ENCODE measurements at regions not wholly inside any gene's neighbourhood (a gene's known extent, or its start where the extent isn't known, plus 50 kb on each side); places are given as distances from the start of the nearest gene placed in this dataset.
"Not testable (repeated sequence)": the region's sequence is repeated elsewhere in the genome, so short reads cannot be mapped to it uniquely, and the experiment has no call there.

DNA sequence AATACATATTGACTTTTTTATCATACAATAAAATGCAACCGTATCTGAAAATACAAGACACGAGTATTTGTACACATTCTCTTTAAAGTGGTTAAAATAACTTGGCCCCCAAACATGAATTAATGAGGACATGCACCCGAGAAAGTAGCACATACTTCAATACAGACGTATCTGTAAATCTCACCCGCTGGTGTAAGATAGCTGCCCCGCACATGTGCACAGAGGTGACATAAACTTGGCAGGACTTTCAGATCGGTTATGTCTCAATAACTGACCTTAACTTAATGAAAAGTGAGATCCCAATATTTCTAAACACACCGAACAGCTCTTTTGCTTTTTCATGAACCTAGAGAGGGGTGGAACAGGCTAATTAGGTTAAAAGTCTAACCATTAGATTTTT lies 91.5 kb upstream of the RPS6KA2 start:
- FAIRE-seq: no peak

DNA sequence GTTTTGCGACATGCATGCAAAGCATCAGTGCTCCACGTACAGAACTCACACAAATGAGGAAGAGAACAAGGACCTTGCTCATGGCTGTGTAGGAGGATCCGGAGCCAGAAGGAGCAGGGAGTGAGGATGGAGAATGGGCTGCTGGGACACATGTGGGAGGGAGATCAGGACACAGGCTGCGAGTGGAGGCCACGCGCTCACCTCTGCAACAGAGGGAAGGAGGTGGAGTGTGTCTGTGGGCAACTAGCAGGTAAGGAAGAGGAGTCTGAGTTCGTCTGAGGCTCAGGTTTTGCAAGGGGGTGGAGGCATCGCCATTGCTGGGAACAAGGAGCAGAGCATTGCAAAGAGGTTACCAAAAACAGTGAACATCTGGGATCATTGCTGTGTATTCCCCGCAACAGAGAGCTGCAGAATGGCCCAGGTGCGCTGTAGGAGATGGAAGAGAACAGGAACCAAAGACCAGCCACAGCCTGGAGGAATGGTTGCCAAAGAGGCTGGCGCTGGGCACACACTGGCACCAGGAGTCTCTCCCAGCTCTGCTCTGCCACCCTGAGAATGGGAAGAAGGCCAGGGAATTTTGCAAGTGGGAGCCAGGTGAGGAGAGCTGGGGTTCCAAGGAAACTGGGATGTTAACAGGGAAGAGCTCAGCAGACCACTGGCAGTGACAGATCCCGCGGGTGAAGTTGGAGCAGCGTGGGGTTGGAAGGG lies 90.0 kb upstream of the RPS6KA2 start:
- FAIRE-seq: no peak

GRCh38 chr6:166715992-166716391 lies 88.9 kb upstream of the RPS6KA2 start:
- FAIRE-seq: no peak

DNA sequence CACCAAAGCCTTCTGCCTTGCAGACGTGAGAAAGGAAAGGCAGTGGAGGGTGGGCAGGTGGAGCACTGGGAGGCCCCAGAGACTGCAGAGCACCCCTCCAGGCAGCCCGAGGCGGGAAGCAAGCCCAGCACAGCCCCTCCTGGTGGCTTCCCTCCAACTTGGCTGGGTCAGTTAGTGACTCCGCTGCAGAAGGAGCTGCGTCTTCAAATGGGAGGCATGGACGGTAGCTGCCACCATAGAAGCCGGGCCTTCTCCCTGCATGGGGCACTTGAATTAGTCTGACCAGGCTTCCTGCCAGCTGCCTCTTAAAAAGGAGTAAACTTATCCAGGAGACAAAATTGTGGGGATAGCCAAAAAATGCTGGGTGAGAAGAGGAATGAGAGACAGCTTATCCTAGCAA lies 88.0 kb upstream of the RPS6KA2 start:
- no peak for FAIRE-seq

- FAIRE-seq: no peak
Observed at GRCh38 chr6:166714581-166714980, 87.5 kb upstream of the RPS6KA2 start.

GRCh38 chr6:166714187-166714510 lies 87.1 kb upstream of the RPS6KA2 start:
- no peak for FAIRE-seq

- FAIRE-seq: no peak
Observed at GRCh38 chr6:166713434-166714186, 86.6 kb upstream of the RPS6KA2 start.

DNA sequence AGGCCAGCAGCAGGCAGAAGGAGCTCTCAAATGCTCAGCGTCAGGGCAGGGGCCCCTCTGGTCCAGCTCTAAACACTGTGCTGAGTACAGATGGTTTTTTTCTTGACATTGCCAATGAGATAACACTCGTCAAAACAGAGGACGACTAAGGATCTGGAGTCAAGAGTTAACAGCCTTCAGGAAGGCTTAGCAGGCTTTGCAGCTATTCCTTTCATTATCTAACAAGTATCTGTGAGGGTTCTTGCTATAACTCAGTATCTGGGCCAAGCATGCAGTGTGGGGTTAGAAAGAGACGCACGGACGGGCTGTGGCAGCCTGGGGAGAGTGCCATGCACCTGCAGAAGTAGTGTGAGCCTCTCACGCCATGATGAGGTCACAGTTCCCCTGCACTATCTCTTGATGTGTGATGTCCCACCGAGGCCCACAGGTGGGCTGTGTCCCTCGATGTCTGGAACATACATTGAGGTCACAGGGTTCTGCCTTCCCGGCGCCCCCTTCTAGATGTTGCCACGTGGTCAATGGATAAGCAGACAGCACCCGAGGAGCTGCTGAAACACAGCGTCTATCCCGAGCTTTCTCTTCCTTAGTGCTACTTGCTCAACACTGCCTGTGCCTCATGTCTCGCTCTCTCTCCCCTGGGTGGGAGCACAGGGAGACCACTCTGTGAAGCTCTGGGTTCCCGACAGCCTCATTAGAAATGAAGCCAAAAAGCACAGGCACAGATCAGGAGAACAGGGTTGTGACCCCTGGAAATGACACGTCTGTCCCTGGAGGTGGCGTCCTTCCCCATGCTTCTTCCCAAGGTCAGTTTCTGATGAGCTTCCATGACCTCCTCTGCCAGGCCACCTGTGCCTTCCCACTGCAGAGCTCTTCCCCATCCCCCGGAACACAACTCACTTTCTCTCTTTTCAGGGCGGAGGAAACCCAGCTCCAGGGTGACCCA lies 85.5 kb upstream of the RPS6KA2 start:
- no peak for FAIRE-seq

DNA sequence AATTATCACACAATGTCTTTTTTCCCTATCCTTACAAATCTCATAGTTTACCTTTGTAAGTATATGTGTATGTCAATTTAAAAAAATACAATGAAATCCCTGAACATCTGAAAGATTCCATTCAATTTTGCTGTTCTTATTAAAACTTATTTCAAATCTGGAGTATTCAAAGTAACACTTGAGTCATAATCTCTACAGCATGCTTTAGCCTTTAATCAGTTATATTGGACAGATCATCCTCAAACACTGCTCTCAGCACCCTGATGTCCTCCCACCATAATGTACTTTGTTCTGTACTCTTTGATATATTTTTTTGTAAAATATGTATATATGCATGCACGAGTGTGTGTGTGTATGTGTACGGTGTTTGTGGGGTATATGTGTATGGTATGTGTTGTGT lies 83.0 kb upstream of the RPS6KA2 start:
- FAIRE-seq: no peak

GRCh38 chr6:166708460-166708859 lies 81.4 kb upstream of the RPS6KA2 start:
- FAIRE-seq: no peak

DNA sequence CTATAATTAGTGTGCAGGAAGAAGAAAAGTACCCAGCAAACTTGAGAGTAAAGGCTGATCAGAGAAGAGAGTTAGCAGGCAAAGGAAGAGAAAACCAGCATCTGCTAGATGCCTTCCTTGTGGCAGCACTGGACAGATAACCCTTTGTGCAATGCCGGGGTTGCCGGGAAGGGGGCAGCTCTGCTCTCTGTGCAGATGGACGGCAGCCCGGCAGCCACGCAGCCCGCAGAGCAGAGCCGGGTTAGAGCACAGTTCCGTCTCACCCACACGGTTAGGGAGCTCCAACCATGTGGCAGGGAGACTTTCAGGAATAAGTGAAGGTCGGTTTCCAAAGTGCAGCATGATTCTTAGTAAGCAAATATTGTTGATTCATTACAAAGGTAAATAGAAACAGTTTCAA lies 80.0 kb upstream of the RPS6KA2 start:
- no peak for FAIRE-seq

GRCh38 chr6:166705069-166705468 lies 78.0 kb upstream of the RPS6KA2 start:
- FAIRE-seq: no peak

- FAIRE-seq: no peak
Observed at GRCh38 chr6:166704171-166704570, 77.1 kb upstream of the RPS6KA2 start.

GRCh38 chr6:166703149-166703710 lies 76.2 kb upstream of the RPS6KA2 start:
- no peak for FAIRE-seq

GRCh38 chr6:166701424-166701823 lies 74.4 kb upstream of the RPS6KA2 start:
- not testable (repeated sequence) for FAIRE-seq

DNA sequence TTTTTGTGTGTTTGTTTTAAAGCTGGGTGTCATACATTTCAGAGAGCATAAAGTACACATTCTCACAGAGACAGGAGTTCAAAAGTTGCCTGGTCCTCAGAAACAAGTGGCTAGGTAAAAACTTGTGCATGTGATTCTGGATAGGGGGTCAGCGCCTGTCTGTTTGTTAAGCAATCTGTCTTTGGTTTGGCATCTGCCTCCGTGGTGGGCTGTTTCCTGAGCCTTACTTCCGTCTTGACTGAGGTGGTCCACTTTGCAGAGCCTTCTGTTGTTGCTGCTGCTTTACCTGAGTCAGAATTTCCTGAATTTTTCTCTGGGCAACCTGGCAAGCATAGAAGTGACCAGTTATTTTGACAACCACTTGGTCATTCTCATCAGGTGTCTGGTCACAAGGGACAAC lies 73.8 kb upstream of the RPS6KA2 start:
- FAIRE-seq: not testable (repeated sequence)

GRCh38 chr6:166697113-166697512 lies 70.1 kb upstream of the RPS6KA2 start:
- no peak for FAIRE-seq

GRCh38 chr6:166693880-166694279 lies 66.8 kb upstream of the RPS6KA2 start:
- no peak for FAIRE-seq

- FAIRE-seq: no peak
Observed at GRCh38 chr6:166692723-166693302, 65.8 kb upstream of the RPS6KA2 start.

GRCh38 chr6:166691746-166692145 lies 64.7 kb upstream of the RPS6KA2 start:
- no peak for FAIRE-seq

GRCh38 chr6:166691199-166691598 lies 64.1 kb upstream of the RPS6KA2 start:
- FAIRE-seq: no peak

GRCh38 chr6:166689687-166690086 lies 62.6 kb upstream of the RPS6KA2 start:
- FAIRE-seq: no peak

DNA sequence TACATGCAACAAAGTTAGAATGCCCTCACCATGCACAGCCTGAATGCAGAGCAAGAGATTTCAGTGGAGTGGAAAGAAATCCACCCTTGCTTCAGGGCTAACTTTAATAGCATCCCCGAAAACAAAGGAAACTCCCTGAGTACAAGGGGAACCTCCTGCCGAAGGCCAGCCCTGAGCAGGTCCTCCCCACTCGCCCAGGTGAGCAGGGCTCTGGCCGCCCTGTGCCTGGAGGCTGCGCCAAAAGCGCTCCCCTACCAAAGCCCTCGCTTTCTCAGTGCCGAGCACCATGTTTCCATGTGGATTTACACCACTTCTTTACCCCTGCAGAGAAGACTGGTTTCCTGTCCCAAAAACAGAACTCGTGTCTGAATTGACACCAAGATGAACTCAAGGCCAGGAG lies 61.9 kb upstream of the RPS6KA2 start:
- FAIRE-seq: no peak
